GM12891 (cell line): ENCODE measurements at regions not wholly inside any gene's neighbourhood (a gene's known extent, or its start where the extent isn't known, plus 50 kb on each side); places are given as distances from the start of the nearest gene placed in this dataset.

Experiments
- POLR2A ChIP-seq: IDR thresholded peaks from 2 replicates; pipeline ENCODE4 v1.6.1; 2011; ENCODE audit warnings: low read depth, low read length, control low read depth
- POLR2AphosphoS5 ChIP-seq: IDR thresholded peaks from 2 replicates; pipeline ENCODE4 v1.6.1; 2011; ENCODE audit warnings: low read depth, low read length, control low read depth
- TAF1 ChIP-seq: IDR thresholded peaks from 2 replicates; pipeline ENCODE4 v1.6.1; 2011; ENCODE audit warnings: low read depth, low read length, control low read depth

GRCh38 chr6:153368131-153368530 is 237.0 kb upstream of the RGS17 start:
- TF ChIP-seq POLR2AphosphoS5 (no peak), TAF1 (no peak), POLR2A (no peak)
